ENCODE measurements at regions not wholly inside any gene's neighbourhood (a gene's known extent, or its start where the extent isn't known, plus 50 kb on each side); places are given as distances from the start of the nearest gene placed in this dataset.

DNA sequence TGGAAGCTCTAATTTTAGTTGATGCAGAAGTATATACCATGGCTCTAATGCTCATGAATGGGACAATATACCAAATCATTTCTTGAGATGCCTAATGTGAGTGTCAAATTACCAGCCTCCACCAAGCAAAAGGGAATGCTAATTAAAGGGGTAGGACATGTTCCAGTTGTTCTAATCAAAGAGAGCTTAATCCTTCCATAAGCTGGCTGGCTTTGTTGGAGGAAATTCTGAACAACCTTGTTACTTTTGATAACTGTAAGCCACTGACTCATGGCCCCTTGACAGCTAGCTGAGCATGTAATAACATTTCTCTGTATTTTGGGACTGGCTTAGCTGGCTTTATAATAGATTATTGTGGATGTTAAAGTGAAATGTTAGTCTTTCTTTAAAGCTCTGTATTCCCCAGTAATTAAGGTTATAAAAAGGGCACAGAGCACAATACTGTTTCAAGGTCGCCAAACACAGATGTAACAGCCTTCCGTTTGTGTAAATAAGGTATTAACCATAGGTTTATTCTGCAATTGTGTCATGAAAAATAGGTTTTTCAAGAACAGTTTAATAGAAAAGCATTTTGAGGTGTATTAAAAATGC is 1194.0 kb downstream of the PCDH9 start:
- TF ChIP-seq, protein P1, sequence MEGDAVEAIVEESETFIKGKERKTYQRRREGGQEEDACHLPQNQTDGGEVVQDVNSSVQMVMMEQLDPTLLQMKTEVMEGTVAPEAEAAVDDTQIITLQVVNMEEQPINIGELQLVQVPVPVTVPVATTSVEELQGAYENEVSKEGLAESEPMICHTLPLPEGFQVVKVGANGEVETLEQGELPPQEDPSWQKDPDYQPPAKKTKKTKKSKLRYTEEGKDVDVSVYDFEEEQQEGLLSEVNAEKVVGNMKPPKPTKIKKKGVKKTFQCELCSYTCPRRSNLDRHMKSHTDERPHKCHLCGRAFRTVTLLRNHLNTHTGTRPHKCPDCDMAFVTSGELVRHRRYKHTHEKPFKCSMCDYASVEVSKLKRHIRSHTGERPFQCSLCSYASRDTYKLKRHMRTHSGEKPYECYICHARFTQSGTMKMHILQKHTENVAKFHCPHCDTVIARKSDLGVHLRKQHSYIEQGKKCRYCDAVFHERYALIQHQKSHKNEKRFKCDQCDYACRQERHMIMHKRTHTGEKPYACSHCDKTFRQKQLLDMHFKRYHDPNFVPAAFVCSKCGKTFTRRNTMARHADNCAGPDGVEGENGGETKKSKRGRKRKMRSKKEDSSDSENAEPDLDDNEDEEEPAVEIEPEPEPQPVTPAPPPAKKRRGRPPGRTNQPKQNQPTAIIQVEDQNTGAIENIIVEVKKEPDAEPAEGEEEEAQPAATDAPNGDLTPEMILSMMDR (IDR thresholded peaks at IDR 0.05) = no peak
- TF ChIP-seq POLR2A (IDR thresholded peaks at IDR 0.05) = no peak
